ENCODE measurements at regions not wholly inside any gene's neighbourhood (a gene's known extent, or its start where the extent isn't known, plus 50 kb on each side); places are given as distances from the start of the nearest gene placed in this dataset.

DNA sequence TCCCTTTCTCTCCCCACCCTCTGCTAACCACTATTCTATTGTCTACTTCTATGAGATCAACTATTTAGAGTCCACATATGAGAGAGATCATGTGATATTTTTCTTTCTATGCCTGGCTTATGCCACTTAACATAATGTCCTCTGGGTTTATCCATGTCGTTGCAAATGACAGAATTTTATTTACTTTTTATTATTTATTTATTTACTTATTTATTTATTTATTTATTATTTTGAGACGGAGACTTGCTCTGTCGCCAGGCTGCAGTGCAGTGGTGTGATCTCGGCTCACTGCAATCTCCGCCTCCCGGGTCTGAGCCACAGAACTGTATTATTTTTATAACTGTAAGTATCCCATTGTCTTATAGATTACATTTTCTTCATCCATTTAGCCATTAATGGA, 443.4 kb upstream of the CDH19 start:
- no peak for TF ChIP-seq CTCF (IDR thresholded peaks at IDR 0.05)
- no peaks in the 10 kb centered on the region for H3K36me3 ChIP-seq (replicated peaks in 1 of 2; ENCODE audit: control insufficient read depth in 1 of 2, insufficient read depth in 2 of 2, low read length in 2 of 2)
- no peaks in the 10 kb centered on the region for H3K79me2 ChIP-seq (ENCODE audit: insufficient read depth, low read length)
- Mint-ChIP-seq H3K4me1 (no peaks in the 10 kb centered on the region), H3K27ac (no peak overlapping the region), H3K9me3 (peaks cover 0 to 14% (median 3%) of the 10 kb centered on the region in 7 donors), H3K27me3 (ENCODE audit: low read depth in 3 of 3) (no peaks in the 10 kb centered on the region), H3K36me3 (no peaks in the 10 kb centered on the region), H3K4me3 (no peak overlapping the region)
- no CpG with 5 or more reads among the region's 6 CpGs for WGBS (ENCODE audit: insufficient coverage)
- DNase-seq = no peak
- no peaks in the 10 kb centered on the region for H4K20me1 ChIP-seq (ENCODE audit: insufficient read depth, low read length)
- no peak overlapping the region for H3K27ac ChIP-seq (ENCODE audit: low read depth in 1 of 2, low read length in 2 of 2)
- H2AFZ ChIP-seq (ENCODE audit: insufficient read depth, low read depth, low read length, poor library complexity, severe bottlenecking) = no peak overlapping the region
- H3K4me3 ChIP-seq (replicated peaks in 1 of 3; ENCODE audit: low read depth in 2 of 3, low read length in 3 of 3) = no peak overlapping the region
- no peak overlapping the region for H3K4me2 ChIP-seq (replicated peaks; ENCODE audit: extremely low read depth, low read length, poor library complexity, severe bottlenecking)
- intact Hi-C loops (cut with micrococcal nuclease) = no loop called here
- peaks cover 8 to 20% of the 10 kb centered on the region in 2 donors for H3K9me3 ChIP-seq (replicated peaks in 1 of 2; ENCODE audit: control insufficient read depth in 1 of 2, insufficient read depth in 1 of 2, low read length in 2 of 2)
- H3K27me3 ChIP-seq (ENCODE audit: control insufficient read depth in 2 of 2, insufficient read depth in 2 of 2, low read length in 2 of 2) = no peaks in the 10 kb centered on the region
- no peaks in the 10 kb centered on the region for H3K4me1 ChIP-seq (ENCODE audit: control insufficient read depth in 1 of 2, insufficient read depth in 2 of 2, low read length in 2 of 2)
- no peak overlapping the region for H3K9ac ChIP-seq (ENCODE audit: insufficient read depth, low read length, poor library complexity, severe bottlenecking)

DNA sequence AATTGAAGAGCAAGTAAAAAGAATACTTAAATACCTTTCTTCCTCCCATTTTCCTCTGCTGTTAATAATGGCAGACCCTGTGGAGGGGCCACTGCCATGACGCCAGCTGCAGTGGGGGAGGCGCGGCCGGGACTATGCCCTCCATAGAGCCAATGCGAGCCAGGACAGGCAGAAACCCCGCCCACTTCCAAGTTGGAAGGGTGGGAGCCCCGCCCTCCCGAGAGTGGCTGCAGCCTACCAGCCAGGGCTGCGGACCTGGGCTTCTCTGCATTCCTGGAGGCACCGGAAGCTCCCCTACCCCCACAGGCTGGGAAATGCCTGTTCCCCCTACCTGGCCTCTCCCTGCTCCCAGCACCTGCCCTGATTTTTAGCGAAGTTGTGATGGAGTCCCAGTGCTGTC, 439.4 kb upstream of the CDH19 start:
- Histone ChIP-seq H2AFZ (ENCODE audit: insufficient read depth, low read depth, low read length, poor library complexity, severe bottlenecking) (no peak overlapping the region), H3K4me1 (ENCODE audit: control insufficient read depth in 1 of 2, insufficient read depth in 2 of 2, low read length in 2 of 2) (no peaks in the 10 kb centered on the region), H3K27me3 (ENCODE audit: control insufficient read depth in 2 of 2, insufficient read depth in 2 of 2, low read length in 2 of 2) (no peaks in the 10 kb centered on the region), H3K4me2 (replicated peaks; ENCODE audit: extremely low read depth, low read length, poor library complexity, severe bottlenecking) (no peak overlapping the region), H3K9ac (ENCODE audit: insufficient read depth, low read length, poor library complexity, severe bottlenecking) (no peak overlapping the region), H3K9me3 (replicated peaks in 1 of 2; ENCODE audit: control insufficient read depth in 1 of 2, insufficient read depth in 1 of 2, low read length in 2 of 2) (peaks cover 8 to 16% of the 10 kb centered on the region in 2 donors), H3K27ac (ENCODE audit: low read depth in 1 of 2, low read length in 2 of 2) (no peak overlapping the region), H3K4me3 (replicated peaks in 1 of 3; ENCODE audit: low read depth in 2 of 3, low read length in 3 of 3) (no peak overlapping the region), H3K36me3 (replicated peaks in 1 of 2; ENCODE audit: control insufficient read depth in 1 of 2, insufficient read depth in 2 of 2, low read length in 2 of 2) (no peaks in the 10 kb centered on the region), H4K20me1 (ENCODE audit: insufficient read depth, low read length) (no peaks in the 10 kb centered on the region), H3K79me2 (ENCODE audit: insufficient read depth, low read length) (no peaks in the 10 kb centered on the region)
- no peaks in the 10 kb centered on the region for H3K36me3 Mint-ChIP-seq
- intact Hi-C loops (cut with micrococcal nuclease) = no loop called here
- no peak overlapping the region for H3K27ac Mint-ChIP-seq
- peaks cover 0 to 14% (median 3%) of the 10 kb centered on the region in 7 donors for H3K9me3 Mint-ChIP-seq
- DNase-seq = no peak
- H3K4me1 Mint-ChIP-seq = no peaks in the 10 kb centered on the region
- TF ChIP-seq CTCF (IDR thresholded peaks at IDR 0.05) = no peak
- no peaks in the 10 kb centered on the region for H3K27me3 Mint-ChIP-seq (ENCODE audit: low read depth in 3 of 3)
- H3K4me3 Mint-ChIP-seq = no peak overlapping the region
- WGBS (ENCODE audit: insufficient coverage) = 92% methylated on average over 11 of the region's 11 CpGs
